ELR (cell line): ENCODE measurements at regions not wholly inside any gene's neighbourhood (a gene's known extent, or its start where the extent isn't known, plus 50 kb on each side); places are given as distances from the start of the nearest gene placed in this dataset.
"Not testable (repeated sequence)": the region's sequence is repeated elsewhere in the genome, so short reads cannot be mapped to it uniquely, and the experiment has no call there.

Source experiments
- DNase-seq: peaks from one replicate; pipeline ENCODE4 v3.0.0-alpha.2; 2015; ENCODE audit warnings: low read depth

GRCh38 chr10:84854439-84854838 lies 526.0 kb downstream of the CCSER2 start:
- no peak for DNase-seq

GRCh38 chr10:84860855-84861254 lies 532.5 kb downstream of the CCSER2 start:
- DNase-seq, result no peak

GRCh38 chr10:84862551-84862950 lies 534.2 kb downstream of the CCSER2 start:
- no peak for DNase-seq

- no peak for DNase-seq
Measured at GRCh38 chr10:84863675-84864074, 535.3 kb downstream of the CCSER2 start.

- no peak for DNase-seq
Measured at GRCh38 chr10:84876116-84876999, 548.0 kb downstream of the CCSER2 start.

GRCh38 chr10:84879991-84880390 lies 551.6 kb downstream of the CCSER2 start:
- DNase-seq, result no peak

- not testable (repeated sequence) for DNase-seq
Measured at GRCh38 chr10:84881696-84882095, 553.3 kb downstream of the CCSER2 start.

GRCh38 chr10:84890706-84891105 lies 562.3 kb downstream of the CCSER2 start:
- DNase-seq, result no peak

- no peak for DNase-seq
Measured at GRCh38 chr10:84891631-84892030, 563.2 kb downstream of the CCSER2 start.

- DNase-seq, result no peak
Measured at GRCh38 chr10:84895541-84895940, 567.2 kb downstream of the CCSER2 start.

- DNase-seq, result no peak
Measured at GRCh38 chr10:84896909-84897308, 568.5 kb downstream of the CCSER2 start.

GRCh38 chr10:84899268-84899667 lies 570.9 kb downstream of the CCSER2 start:
- no peak for DNase-seq

- no peak for DNase-seq
Measured at GRCh38 chr10:84900141-84900540, 571.8 kb downstream of the CCSER2 start.

- no peak for DNase-seq
Measured at GRCh38 chr10:84901885-84902284, 573.5 kb downstream of the CCSER2 start.

- DNase-seq, result no peak
Measured at GRCh38 chr10:84902553-84902952, 574.2 kb downstream of the CCSER2 start.

- DNase-seq, result no peak
Measured at GRCh38 chr10:84903320-84903719, 574.9 kb downstream of the CCSER2 start.

- no peak for DNase-seq
Measured at GRCh38 chr10:84907461-84908009, 579.1 kb downstream of the CCSER2 start.

- no peak for DNase-seq
Measured at GRCh38 chr10:84908491-84908890, 580.1 kb downstream of the CCSER2 start.

- DNase-seq, result no peak
Measured at GRCh38 chr10:84921701-84922100, 593.3 kb downstream of the CCSER2 start.

- no peak for DNase-seq
Measured at GRCh38 chr10:84924131-84924530, 595.7 kb downstream of the CCSER2 start.

GRCh38 chr10:84925495-84925894 lies 597.1 kb downstream of the CCSER2 start:
- DNase-seq, result no peak

GRCh38 chr10:84933402-84933801 lies 605.0 kb downstream of the CCSER2 start:
- DNase-seq, result no peak

GRCh38 chr10:84935772-84936171 lies 607.4 kb downstream of the CCSER2 start:
- DNase-seq, result no peak
